ENCODE measurements at regions not wholly inside any gene's neighbourhood (a gene's known extent, or its start where the extent isn't known, plus 50 kb on each side); places are given as distances from the start of the nearest gene placed in this dataset.

DNA sequence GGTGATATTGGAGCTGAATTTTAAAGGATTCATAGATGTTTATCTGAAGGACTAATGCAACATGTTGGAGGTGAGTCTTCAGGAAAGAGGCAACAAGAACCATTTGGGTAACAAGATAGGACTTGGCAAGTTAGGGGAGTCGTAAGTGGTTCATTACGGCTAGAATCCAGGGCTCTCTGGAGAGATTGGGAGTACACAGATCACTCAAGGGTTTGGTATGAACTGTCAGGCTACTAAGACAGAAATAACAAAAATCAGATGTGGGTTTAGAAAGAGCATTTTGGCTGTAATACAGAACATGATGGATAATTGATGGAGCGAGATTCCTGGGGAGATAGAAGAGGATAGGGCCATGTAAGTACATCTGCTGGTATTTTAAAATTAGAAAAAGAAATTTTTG lies 86.3 kb upstream of the ESR1 start:
- TF ChIP-seq CTCF (IDR thresholded peaks at IDR 0.05) (no peak), POLR2A (IDR thresholded peaks at IDR 0.05) (no peak)

Data from thyroid gland (tissue), 4 donors.